HUDEP-2 (cell line): ENCODE measurements at regions not wholly inside any gene's neighbourhood (a gene's known extent, or its start where the extent isn't known, plus 50 kb on each side); places are given as distances from the start of the nearest gene placed in this dataset.

Experiments used
- DNase-seq, 76 experiments: peaks; one replicate each; lab custom pipeline; 2025; ENCODE audit not compliant: unreplicated experiment in 76 of 76; lab: John Stamatoyannopoulos, UW

- peak in 58 of 76 experiments; percentile 1 to 62 (median 30) for DNase-seq
These were observed 108.5 kb upstream of the CCL2 start for GRCh38 chr17:34146440-34147043.

GRCh38 chr17:34151102-34151501 is 104.0 kb upstream of the CCL2 start:
- no peak for DNase-seq

GRCh38 chr17:34153991-34154390 is 101.1 kb upstream of the CCL2 start:
- DNase-seq, result no peak

- DNase-seq, result no peak
These were observed 99.9 kb upstream of the CCL2 start for GRCh38 chr17:34154961-34155730.

GRCh38 chr17:34155947-34156346 is 99.1 kb upstream of the CCL2 start:
- no peak for DNase-seq

- DNase-seq, result no peak
These were observed 98.7 kb upstream of the CCL2 start for GRCh38 chr17:34156401-34156740.

- DNase-seq, result no peak
These were observed 98.1 kb upstream of the CCL2 start for GRCh38 chr17:34156741-34157589.

- DNase-seq, result no peak
These were observed 93.4 kb upstream of the CCL2 start for GRCh38 chr17:34161690-34162089.

GRCh38 chr17:34163123-34163522 is 92.0 kb upstream of the CCL2 start:
- DNase-seq, result no peak

GRCh38 chr17:34163646-34164045 is 91.4 kb upstream of the CCL2 start:
- DNase-seq, result peak in 4 of 76 experiments; percentile 1 to 20 (median 1)

GRCh38 chr17:34164837-34165236 is 90.2 kb upstream of the CCL2 start:
- no peak for DNase-seq

GRCh38 chr17:34166352-34166751 is 88.7 kb upstream of the CCL2 start:
- DNase-seq, result no peak

GRCh38 chr17:34167354-34167753 is 87.7 kb upstream of the CCL2 start:
- no peak for DNase-seq

- no peak for DNase-seq
These were observed 86.1 kb upstream of the CCL2 start for GRCh38 chr17:34168989-34169388.

GRCh38 chr17:34169496-34169895 is 85.6 kb upstream of the CCL2 start:
- DNase-seq, result no peak

GRCh38 chr17:34171245-34171818 is 83.8 kb upstream of the CCL2 start:
- peak in 60 of 76 experiments; percentile 4 to 80 (median 32) for DNase-seq

- DNase-seq, result no peak
These were observed 82.6 kb upstream of the CCL2 start for GRCh38 chr17:34172390-34172918.

- DNase-seq, result no peak
These were observed 81.8 kb upstream of the CCL2 start for GRCh38 chr17:34173241-34173640.

GRCh38 chr17:34174496-34174895 is 80.6 kb upstream of the CCL2 start:
- DNase-seq, result no peak

GRCh38 chr17:34176440-34176839 is 78.6 kb upstream of the CCL2 start:
- DNase-seq, result no peak

GRCh38 chr17:34177642-34178041 is 77.4 kb upstream of the CCL2 start:
- DNase-seq, result no peak
